C1 segment of cervical spinal cord (tissue), 14 donors: ENCODE measurements at regions not wholly inside any gene's neighbourhood (a gene's known extent, or its start where the extent isn't known, plus 50 kb on each side); places are given as distances from the start of the nearest gene placed in this dataset.

Source experiments
- DNase-seq, 14 donors: peaks; one replicate each; lab custom pipeline; 2025; lab: John Stamatoyannopoulos, UW

GRCh38 chr4:175125410-175126068 lies 207.4 kb downstream of the ADAM29 start:
- DNase-seq, result no peak

- DNase-seq, result no peak
Measured at GRCh38 chr4:175127314-175127713, 209.2 kb downstream of the ADAM29 start.

DNA sequence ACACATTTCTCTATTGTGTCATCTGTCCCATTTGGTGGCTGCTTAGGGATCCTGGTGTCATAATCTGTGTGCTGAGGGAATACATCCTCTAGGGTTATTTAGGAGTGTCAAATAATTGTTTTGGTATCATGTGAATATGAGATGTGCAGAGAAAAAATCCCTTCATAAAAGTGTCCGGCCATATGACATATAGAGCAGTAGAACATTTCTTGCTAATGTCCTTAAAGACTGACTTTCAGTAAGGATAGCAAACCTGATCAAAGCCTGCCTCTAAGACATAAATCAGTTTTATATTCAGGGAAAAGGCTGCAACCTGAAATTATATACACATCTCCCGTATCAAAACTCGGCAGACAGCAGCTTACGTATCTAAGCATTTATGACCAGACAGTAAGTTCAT lies 211.6 kb downstream of the ADAM29 start:
- no peak for DNase-seq

GRCh38 chr4:175139205-175139604 lies 221.0 kb downstream of the ADAM29 start:
- no peak for DNase-seq

DNA sequence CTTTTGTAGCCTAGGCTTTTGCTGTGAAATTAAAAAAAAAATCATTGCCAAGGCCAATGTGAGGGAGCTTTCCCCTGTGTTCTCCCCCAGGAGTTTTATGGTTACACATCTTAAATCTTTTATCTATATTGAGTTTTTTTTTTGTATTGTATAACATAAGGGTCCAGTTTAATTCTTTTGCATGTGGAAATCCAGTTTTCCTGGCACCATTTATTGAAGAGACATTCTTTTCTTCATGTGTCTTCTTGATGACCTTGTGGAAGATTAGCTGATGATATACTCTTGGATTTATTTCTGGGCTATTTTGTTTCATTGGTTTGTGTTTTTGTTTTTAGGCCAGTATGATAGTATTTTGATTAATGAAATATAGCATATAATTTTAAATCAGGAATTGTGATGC lies 225.0 kb downstream of the ADAM29 start:
- no peak for DNase-seq

- DNase-seq, result no peak
Measured at GRCh38 chr4:175146799-175147198, 228.6 kb downstream of the ADAM29 start.

GRCh38 chr4:175147233-175147632 lies 229.1 kb downstream of the ADAM29 start:
- DNase-seq, result no peak

DNA sequence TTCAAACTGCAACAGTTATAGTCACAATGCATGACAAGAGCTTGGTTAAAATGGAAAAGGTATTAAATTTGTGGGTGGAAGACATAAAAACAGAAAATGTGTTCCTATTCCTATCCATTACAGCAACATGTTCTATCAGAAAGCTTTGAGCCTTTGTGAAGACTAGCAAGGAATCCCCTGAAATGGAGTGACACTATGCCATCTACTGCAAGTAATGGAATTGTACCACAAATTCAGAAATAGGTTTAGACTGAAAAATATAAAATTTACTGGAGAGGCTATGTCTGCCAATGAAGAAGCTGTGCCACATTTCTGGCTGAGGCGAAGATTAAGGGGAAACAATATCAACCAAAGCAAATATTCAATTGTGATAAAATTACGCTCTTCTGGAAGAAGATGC lies 247.9 kb downstream of the ADAM29 start:
- DNase-seq, result no peak

DNA sequence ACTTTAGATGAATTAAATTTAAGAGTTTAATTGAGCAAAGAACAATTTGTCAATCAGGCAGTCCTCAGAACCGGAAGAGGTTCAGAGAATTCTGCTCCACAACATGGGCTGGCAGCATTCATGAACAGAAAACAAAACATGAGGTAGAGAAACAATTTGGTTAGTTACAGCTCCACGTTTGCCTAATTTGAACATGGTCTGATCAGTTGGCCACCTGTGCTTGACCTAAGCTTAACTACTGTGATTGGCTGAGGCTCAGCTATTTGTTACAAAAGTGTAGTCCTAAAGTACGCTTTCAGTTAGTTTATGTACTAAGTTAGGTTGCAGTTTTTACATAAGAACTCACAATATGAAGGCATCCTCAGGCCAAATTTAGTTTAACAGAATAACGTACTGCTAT lies 258.6 kb downstream of the ADAM29 start:
- no peak for DNase-seq

DNA sequence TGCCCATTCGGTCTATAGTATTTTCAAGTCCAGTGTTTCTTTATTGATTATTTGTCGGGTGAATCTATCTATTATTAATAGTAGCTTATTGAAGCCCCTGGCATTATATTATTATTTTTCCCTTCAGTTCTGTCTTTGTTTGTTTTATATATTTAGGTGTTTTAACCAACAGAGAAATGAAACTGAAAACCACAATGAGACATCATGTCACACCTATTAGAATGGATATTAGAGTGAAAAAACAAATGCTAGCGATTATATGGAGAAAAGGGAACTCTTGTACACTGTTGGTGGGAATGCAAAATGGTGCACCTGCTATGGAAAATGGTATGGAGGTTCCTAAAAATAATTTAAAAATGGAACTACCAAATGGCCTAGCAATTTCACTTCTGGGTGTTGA lies 272.5 kb downstream of the ADAM29 start:
- no peak for DNase-seq

DNA sequence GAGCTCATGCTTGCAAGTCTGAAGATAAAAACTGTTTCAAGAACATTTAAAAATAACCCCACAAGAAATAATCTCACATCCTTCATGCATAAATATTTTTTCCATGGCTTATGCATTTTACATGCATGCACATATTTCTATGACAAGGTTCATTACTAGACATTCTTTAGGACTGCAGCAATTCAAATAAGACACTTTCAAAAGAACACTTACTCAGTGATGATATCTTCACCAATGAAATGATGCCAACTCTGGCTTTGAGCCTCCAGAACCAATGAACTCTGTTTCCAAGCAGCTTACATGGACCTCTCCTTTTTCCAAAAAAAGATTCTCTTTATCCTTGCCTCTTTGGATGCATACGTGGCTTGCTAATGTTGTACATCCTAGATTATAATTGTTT lies 279.9 kb downstream of the ADAM29 start:
- DNase-seq, result no peak

GRCh38 chr4:175215208-175215607 lies 297.1 kb downstream of the ADAM29 start:
- no peak for DNase-seq

DNA sequence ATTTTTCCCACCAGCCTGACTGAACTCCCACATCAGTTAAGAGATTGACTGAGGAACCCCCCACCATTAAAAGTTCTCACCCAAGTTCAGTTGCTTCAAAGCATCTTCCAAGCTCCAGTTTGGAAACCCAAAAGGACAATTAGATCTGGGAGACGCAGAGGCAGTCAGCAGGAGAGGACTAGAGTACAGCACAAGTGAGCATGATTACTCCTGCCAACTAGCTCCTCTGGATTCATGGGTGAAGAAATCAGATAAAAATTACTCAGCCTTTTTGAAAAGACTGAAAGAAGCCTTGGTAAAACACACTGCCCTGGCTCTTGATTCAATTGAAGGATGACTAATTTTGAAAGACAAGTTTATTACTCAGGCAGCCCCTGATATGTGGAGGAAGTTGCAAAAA lies 297.5 kb downstream of the ADAM29 start:
- no peak for DNase-seq

- no peak for DNase-seq
Measured at GRCh38 chr4:175229154-175229553, 311.0 kb downstream of the ADAM29 start.

DNA sequence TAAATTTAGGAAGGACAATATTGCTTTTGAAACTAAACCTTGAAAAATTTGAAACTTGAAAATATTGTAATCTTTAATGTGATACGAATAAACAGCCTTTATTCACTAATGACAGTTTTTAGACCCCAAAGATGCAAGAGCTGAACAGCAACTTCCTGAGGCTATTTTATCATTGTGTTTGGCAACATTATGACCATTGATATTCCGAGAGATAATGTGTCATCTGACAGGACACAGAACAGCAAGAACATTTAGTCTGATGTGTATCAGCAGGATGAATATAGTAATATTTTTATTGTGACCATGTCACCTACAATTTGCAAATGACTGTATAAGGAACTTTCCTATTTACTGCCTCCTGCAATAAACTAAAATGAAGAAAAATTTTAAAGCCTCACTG lies 316.0 kb downstream of the ADAM29 start:
- DNase-seq, result no peak

DNA sequence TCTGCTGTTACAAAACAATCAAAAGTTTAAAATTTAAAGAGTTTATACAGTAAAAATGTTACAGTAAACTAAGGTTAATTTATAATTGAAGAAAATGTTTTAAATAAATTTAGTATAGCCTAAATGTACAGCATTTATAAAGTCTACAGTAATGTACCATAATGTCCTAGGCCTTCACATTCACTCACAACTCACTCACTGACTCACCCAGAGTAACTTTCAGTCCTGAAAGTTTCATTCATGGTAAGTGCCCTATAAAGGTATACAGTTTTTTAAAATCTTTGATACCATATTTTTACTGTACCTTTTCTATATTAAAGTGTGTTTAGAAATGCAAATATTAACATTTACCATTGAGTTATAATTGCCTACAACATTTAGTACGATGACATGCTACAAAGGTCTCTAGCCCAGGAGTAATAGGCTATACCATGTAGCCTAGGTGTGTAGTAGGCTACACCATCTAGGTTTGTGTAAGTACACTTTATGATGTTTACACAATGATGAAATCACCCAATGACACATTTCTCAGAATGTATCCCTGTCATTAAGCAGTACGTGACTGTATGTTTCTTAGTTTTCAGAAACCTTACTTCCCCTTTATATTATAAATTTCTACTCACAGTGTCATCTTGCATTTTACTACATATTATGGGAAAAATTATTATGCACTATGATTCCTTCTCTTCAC lies 320.8 kb downstream of the ADAM29 start:
- DNase-seq, result no peak

GRCh38 chr4:175246941-175247340 lies 328.8 kb downstream of the ADAM29 start:
- DNase-seq, result no peak

DNA sequence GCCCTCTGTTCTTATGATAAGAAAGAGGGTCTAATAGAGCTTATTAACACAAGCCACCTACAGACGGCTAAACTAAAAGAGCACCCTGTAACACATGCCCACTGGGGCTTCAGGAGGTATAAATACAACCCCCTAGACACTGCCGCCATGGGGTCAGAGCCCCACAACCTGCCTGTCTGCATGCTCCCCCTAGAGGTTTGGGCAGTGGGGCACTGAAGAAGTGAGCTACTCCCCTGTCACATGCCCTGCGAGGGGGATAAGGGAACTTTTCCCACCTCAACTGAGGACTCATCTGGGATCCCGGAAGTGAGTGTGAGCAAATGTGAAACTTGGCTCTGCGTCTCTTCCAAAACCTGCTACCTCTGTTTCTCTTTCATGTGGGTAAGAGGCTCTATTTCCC lies 334.5 kb downstream of the ADAM29 start:
- no peak for DNase-seq

DNA sequence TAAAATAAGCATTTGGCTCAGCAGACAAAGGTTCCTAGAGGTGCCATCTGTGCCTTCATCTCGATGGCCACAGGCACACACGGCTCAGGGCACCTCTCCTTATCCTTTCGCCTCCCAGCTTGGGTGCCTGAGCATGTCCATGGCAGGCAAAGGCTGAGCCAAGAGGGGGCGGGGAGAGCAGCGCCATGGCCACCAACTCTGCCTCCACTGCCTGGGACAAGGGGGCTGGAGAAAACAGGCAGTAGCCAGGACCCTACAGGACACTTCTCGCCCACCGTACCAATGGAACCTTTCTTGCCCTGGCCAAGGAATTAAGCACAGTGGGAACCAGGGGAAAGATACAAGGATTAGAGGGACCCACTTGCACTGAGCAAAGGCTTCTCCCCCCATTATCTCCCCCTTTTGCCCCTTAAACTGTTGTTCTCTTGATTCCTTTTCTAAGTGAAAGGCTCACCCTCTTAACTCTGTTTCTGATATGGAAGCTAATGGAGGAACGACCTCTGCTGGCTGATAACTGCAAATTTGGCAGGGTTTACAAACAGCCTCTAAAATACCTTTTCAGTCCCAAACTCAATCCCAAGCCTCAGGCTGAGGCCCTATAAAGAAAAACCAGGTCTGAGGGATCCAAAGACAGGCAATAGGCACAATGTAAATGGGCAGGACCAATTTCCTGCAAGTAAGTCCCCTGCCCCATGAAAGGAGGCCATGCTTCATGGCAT lies 335.2 kb downstream of the ADAM29 start:
- no peak for DNase-seq

DNA sequence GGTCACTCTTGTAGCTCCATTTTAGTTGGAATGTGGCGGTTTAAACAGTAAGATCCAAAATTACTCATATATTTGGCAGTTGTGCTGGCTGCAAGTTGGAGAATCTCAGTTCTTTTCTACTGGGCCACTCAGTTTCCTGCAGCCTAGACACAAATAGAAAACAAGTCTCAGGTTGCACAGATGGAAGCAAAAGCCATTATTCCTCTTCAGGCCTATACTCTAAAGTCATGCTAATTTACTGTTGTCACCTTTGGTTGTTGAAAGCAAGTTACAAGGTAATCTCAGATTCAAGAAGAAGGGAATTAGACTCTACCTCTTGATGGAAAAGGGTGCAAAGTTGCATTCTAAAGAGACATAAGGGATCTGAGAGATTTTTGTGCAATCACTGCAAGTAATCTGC lies 345.4 kb downstream of the ADAM29 start:
- DNase-seq, result no peak

DNA sequence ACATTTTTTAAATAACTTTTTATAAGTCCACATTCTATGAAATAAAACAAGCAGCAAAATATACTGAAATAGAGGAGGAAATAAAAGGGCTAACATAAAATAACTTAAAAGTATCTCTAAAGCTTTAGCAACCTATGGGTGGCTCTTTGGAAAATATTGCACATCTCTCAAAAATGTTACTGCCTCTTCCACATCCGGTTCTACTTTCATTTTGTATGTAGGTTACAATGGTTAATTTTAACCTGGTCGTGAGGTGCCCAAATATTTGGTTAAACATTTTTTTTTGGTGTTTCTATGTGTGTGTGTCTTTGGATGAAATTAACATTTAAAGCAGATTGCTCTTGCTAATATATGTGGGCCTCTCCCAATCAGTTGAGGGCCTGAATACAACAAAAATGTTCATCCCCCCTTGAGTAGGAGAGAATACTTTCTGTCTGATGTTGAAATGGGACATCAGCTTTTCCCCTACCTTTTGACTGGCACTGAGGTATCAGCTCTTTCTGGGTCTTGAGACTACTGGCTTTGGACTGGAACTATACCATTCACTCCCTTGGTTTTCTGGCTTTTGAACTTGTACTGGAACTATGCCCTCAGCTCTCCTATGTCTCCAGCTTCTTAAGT lies 353.0 kb downstream of the ADAM29 start:
- DNase-seq, result no peak

DNA sequence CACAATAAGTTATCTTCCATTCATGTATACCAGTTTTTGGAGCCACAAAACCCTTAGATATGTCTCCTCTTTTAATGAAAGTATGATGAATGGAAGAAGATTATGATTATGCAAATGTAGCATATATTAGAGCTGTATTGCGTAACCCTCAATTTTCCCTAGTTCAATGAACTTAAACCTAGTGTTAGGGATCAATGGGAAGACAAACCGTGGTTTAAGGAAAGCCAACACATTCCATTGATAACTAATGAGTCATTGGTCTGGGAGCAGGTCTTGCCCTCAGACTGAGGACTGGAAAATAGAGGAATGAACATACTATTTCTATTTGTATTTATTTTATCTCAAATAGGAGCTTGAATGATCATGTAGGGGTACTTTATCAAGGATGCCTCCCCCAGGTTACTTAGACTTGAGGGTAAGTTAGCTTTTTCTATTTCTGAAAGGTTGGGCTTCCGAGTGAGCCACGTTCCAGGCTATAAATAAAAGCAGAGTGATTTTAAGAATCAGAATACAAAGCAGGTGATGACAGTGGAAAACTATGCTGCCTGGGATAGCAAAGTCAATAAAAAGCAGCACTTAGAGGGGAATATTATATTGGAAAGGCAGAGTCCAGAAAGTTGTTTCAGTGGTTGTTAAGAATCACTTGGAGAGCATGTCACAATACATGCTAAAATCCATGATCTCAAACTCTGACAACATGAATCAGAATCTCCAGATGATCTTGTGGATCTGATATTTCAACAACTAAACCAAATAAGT lies 356.0 kb downstream of the ADAM29 start:
- DNase-seq, result no peak
